ENCODE measurements at regions not wholly inside any gene's neighbourhood (a gene's known extent, or its start where the extent isn't known, plus 50 kb on each side); places are given as distances from the start of the nearest gene placed in this dataset.
"Not testable (repeated sequence)": the region's sequence is repeated elsewhere in the genome, so short reads cannot be mapped to it uniquely, and the experiment has no call there.

DNA sequence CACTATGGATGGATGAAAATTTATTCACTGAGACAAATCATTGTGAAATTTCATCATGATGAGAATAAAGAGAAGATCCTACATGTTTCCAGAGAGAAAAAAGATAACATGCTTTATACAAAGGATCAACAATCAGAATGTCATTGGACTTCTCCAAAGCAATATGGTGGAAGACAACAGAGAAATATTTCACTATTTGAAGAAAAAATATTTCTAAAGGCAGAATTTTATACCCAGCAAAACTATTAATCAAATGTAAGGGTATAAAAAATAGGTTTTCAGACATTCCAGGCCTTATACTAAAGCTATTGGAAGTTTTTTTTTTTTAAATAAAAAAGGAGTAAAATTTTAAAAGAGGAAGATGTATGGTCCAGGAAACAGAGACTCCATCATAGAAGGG is 100.6 kb upstream of the OLIG2 start:
- ATAC-seq = no peak
- Mint-ChIP-seq H3K4me1 (peaks cover 4% of the 10 kb centered on the region), H3K27ac (no peak overlapping the region), H3K36me3 (ENCODE audit: low read depth) (no peaks in the 10 kb centered on the region), H3K4me3 (no peak overlapping the region), H3K27me3 (no peaks in the 10 kb centered on the region)
- DNase-seq = no peak
- no peaks in the 10 kb centered on the region for H3K9me3 ChIP-seq (ENCODE audit: control insufficient read depth, low read length, poor library complexity, severe bottlenecking)

DNA sequence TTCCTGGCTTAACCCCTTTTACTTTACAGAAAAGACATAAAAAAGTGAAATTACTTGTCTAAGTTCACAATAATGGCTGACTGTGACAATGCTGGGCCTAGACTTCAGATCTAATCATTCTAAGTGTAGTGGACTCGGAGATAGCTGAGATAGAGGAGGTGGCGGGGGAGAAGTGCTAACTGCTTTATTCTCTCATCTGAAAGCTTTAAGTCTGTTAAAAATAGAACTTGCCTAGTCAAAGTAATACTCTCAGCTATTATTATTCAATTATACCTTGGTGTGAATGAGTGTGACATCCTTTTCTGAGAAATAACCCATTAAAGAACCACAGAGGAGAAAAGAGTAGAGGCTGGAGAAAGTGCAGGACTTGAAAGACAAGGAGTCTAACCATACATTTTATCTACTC is 96.1 kb upstream of the OLIG2 start:
- H3K4me3 Mint-ChIP-seq = peak overlapping the region; percentile 5
- peaks cover 16% of the 10 kb centered on the region for H3K4me1 Mint-ChIP-seq
- peak overlapping the region; percentile 37 for H3K27ac Mint-ChIP-seq
- no peak for DNase-seq
- H3K9me3 ChIP-seq (ENCODE audit: control insufficient read depth, low read length, poor library complexity, severe bottlenecking) = no peaks in the 10 kb centered on the region
- no peaks in the 10 kb centered on the region for H3K27me3 Mint-ChIP-seq
- ATAC-seq = no peak
- no peaks in the 10 kb centered on the region for H3K36me3 Mint-ChIP-seq (ENCODE audit: low read depth)

DNA sequence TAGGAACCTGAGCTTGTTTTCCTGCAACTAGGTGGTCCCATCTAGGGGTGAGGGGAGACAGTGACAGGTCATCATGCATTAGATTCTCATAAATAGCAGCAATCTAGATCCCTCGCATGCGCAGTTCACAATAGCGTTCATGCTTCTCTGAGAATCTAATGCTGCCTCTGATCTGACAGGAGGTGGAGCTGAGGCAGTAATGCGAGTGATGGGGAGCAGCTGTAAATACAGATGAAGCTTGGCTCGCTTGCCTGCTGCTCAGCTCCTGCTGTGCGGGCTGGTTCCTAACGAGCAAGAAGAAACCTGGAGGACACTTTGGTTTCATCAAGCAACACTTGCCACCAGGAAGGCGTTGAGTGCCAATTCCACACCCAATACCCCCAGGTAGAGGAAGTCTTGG is 95.1 kb upstream of the OLIG2 start:
- DNase-seq (no peak), ATAC-seq (no peak)
- H3K9me3 ChIP-seq (ENCODE audit: control insufficient read depth, low read length, poor library complexity, severe bottlenecking) = no peaks in the 10 kb centered on the region
- Mint-ChIP-seq H3K27ac (no peak overlapping the region), H3K4me3 (no peak overlapping the region), H3K27me3 (no peaks in the 10 kb centered on the region), H3K4me1 (peaks cover 16% of the 10 kb centered on the region), H3K36me3 (ENCODE audit: low read depth) (no peaks in the 10 kb centered on the region)

DNA sequence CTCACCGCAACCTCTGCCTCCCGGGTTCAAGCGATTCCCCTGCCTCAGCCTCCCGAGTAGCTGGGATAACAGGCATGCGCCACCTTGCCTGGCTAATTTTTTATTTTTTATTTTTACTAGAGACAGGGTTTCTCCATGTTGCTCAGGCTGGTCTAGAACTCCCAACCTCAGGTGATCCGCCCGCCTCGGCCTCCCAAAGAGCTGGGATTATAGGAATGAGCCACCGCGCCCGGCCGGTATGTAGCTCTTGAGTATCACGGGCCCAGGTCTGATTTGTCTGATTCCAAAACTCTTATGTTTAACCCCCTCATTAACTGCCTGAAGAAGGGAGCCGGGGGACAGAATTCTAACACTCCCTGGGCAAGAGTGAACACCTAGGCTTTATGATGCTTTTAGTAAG is 91.7 kb upstream of the OLIG2 start:
- peaks cover 19% of the 10 kb centered on the region for H3K4me1 Mint-ChIP-seq
- not testable (repeated sequence) for ATAC-seq; H3K9me3 ChIP-seq (ENCODE audit: control insufficient read depth, low read length, poor library complexity, severe bottlenecking); DNase-seq; H3K4me3 Mint-ChIP-seq; H3K36me3 Mint-ChIP-seq (ENCODE audit: low read depth); H3K27me3 Mint-ChIP-seq; H3K27ac Mint-ChIP-seq

DNA sequence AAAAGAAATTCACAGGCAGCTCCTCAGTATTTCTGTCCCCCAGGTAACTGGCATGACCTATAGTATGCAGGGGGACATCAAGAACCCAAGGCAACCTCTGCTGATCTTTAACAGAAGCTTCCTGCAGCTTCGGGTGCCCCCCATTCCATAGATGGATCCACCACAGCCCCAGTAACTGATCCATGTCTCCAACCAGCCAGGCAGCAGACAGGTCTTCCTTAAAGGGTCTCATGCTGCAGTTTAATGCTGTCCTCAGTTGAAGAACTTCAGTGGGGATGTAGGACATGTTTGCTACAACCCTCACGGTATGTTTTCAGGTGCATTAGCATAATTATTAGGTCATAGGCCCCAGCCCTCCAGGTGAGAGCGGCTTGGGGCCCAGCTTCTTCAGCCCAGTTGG is 90.9 kb upstream of the OLIG2 start:
- Mint-ChIP-seq H3K4me3 (no peak overlapping the region), H3K27ac (no peak overlapping the region), H3K36me3 (ENCODE audit: low read depth) (no peaks in the 10 kb centered on the region), H3K4me1 (peaks cover 14% of the 10 kb centered on the region), H3K27me3 (peaks cover 6% of the 10 kb centered on the region)
- DNase-seq (no peak), ATAC-seq (no peak)
- no peaks in the 10 kb centered on the region for H3K9me3 ChIP-seq (ENCODE audit: control insufficient read depth, low read length, poor library complexity, severe bottlenecking)

DNA sequence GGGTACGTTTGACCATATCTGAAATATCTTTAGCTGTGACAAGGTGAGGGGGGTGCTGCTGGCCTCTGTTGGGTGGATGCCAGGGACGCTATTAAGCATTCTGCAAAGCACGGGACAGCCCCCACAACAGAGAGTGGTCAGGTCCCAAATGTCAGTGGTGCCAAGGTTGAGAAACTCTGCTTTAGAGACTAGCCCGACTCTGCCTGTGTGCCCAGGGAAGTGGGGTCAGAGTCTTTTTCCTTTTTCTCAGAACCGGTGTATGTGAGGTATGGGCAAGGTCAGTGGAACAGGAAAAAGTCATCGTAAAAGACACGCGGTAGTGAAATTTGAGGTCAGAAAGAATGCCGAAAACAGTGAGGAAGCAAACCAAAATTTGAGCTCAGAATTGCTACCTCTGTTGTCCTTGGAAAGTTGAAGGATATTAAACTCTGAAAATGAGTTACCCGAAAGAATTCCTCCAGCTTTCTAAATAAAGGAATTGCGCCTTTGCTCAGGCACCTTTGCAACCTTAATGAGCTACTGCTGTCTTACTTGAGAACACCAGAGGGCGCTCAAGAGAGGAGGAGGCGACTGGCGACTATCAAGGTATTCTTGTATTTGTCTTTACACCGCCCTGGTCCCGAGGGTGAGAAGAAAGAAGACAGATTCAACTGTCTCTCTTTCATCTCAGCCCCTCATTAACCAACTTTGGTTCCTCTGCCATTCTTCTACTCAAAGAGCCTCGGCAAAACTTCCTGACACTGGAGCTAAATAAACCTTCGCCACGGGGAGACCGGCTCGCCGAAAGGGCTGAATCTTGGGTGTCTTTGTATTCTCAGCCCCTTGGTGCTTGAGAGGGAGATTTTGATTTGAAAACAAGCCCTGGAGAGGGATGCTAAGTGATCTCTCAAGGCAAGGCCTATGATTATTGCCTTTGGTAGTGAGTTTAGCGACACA is 85.4 kb upstream of the OLIG2 start:
- Mint-ChIP-seq H3K36me3 (ENCODE audit: low read depth) (no peaks in the 10 kb centered on the region), H3K27me3 (peaks cover 6% of the 10 kb centered on the region), H3K4me1 (peaks cover 3% of the 10 kb centered on the region), H3K4me3 (no peak overlapping the region), H3K27ac (no peak overlapping the region)
- ATAC-seq (peak; percentile 57), DNase-seq (peak in 1 of 3 donors; percentile 21)
- H3K9me3 ChIP-seq (ENCODE audit: control insufficient read depth, low read length, poor library complexity, severe bottlenecking) = no peaks in the 10 kb centered on the region

DNA sequence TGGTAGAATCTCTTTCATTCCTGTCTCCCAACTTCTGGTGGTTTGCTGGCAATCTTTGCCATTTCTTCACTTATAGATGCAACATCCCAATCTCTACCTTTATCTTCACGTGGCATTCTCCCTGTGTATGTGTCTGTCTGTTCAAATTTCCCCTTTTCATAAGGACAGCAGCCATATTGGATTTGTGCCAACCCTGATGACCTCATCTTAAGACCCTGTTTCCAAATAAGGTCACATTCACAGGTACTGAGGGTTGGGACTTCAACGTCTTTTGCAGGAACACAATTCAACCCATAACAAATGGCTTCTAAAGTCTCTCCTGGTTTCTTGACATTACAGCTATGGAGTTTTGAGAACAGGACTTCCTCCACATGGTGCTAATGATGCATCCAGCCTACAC is 84.5 kb upstream of the OLIG2 start:
- Mint-ChIP-seq H3K36me3 (ENCODE audit: low read depth) (no peaks in the 10 kb centered on the region), H3K4me1 (peaks cover 3% of the 10 kb centered on the region), H3K27me3 (peaks cover 6% of the 10 kb centered on the region), H3K27ac (no peak overlapping the region), H3K4me3 (no peak overlapping the region)
- DNase-seq = no peak
- no peak for ATAC-seq
- no peaks in the 10 kb centered on the region for H3K9me3 ChIP-seq (ENCODE audit: control insufficient read depth, low read length, poor library complexity, severe bottlenecking)

DNA sequence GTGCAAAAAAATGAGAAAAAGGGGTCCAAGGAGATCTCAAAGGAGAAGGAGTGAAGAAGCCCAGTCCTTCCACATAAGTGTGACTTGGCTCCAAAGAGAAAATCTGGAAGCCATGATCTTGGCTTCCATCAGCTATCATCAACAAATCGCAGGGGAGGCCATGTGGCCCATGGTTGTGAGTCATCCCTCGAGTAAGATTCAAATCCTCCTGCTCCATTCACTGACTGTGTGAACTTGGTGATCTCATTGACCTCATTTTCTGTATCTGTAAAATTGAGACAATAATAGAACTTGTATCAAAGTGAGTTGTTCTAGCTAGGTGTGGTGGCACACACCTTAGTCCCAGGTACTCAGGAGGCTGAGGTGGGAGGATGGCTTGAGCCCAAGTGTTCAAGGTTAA is 79.1 kb upstream of the OLIG2 start:
- H3K9me3 ChIP-seq (ENCODE audit: control insufficient read depth, low read length, poor library complexity, severe bottlenecking) = no peaks in the 10 kb centered on the region
- no peaks in the 10 kb centered on the region for H3K4me1 Mint-ChIP-seq
- peaks cover 12% of the 10 kb centered on the region for H3K27me3 Mint-ChIP-seq
- no peak overlapping the region for H3K4me3 Mint-ChIP-seq
- DNase-seq (no peak), ATAC-seq (no peak)
- H3K27ac Mint-ChIP-seq = no peak overlapping the region
- no peaks in the 10 kb centered on the region for H3K36me3 Mint-ChIP-seq (ENCODE audit: low read depth)

DNA sequence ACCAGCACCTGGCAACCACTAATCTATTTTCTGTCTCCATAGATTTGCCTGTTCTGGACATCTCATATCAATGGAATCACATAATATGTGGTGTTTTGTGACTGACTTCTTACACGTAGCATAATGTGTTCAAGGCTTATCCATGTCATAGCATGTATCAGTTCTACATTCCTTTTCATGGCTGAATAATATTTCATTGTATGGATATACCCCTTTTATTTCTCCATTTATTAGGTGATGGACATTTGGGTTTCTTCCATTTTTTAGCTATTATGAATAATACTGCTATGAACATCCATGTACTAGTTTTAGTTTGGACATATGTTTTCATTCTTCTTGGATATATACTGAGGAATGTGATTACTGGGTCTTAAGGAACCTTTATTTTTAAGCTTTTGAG is 78.0 kb upstream of the OLIG2 start:
- no peaks in the 10 kb centered on the region for H3K4me1 Mint-ChIP-seq
- no peak overlapping the region for H3K4me3 Mint-ChIP-seq
- no peak overlapping the region for H3K27ac Mint-ChIP-seq
- peaks cover 23% of the 10 kb centered on the region for H3K27me3 Mint-ChIP-seq
- no peaks in the 10 kb centered on the region for H3K9me3 ChIP-seq (ENCODE audit: control insufficient read depth, low read length, poor library complexity, severe bottlenecking)
- peaks cover 2% of the 10 kb centered on the region for H3K36me3 Mint-ChIP-seq (ENCODE audit: low read depth)
- DNase-seq (no peak), ATAC-seq (no peak)

DNA sequence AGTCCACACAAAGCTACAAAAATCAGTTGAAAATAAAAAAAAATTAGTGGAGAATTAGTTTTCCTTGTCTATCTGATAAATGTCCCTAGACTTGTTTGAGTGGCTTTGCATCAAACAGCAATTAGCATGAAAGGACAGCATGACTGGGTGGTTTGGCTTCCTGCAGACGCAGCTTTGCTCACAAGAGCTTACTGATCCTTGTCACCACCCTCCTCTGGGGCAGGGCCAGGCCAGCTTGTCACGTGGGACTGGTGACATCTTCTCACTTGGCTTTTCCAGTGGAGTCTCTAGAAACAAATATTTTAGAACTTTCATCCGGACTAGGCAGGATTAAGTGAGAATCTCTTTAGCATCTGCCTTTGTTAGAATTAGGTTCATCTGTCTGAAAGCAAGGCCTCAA is 76.0 kb upstream of the OLIG2 start:
- H3K9me3 ChIP-seq (ENCODE audit: control insufficient read depth, low read length, poor library complexity, severe bottlenecking) = no peaks in the 10 kb centered on the region
- Mint-ChIP-seq H3K4me1 (no peaks in the 10 kb centered on the region), H3K27me3 (peaks cover 41% of the 10 kb centered on the region), H3K27ac (no peak overlapping the region), H3K4me3 (no peak overlapping the region), H3K36me3 (ENCODE audit: low read depth) (peaks cover 2% of the 10 kb centered on the region)
- ATAC-seq = no peak
- DNase-seq = no peak

DNA sequence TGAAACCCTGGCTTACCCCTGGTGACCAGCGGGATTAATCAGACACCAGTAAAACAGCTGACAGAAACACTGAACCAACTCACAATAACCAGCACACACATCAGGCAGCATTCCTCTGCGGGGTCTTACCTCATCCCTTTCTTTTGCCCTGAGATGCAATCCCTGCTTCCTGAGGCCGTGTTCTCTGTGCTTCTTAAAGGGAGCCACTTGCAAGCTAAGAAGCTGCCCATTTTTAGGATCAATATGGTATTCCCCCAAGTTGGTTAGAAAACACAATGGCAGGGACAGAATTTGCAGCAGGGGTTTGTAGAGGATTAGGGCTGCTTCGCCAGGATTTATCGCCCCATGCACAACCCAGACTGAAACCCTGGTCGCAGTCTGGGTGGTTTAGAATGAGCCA is 74.7 kb upstream of the OLIG2 start:
- Mint-ChIP-seq H3K27ac (no peak overlapping the region), H3K4me3 (no peak overlapping the region), H3K4me1 (peaks cover 2% of the 10 kb centered on the region), H3K27me3 (peaks cover 54% of the 10 kb centered on the region), H3K36me3 (ENCODE audit: low read depth) (peaks cover 3% of the 10 kb centered on the region)
- ATAC-seq (no peak), DNase-seq (no peak)
- no peaks in the 10 kb centered on the region for H3K9me3 ChIP-seq (ENCODE audit: control insufficient read depth, low read length, poor library complexity, severe bottlenecking)

DNA sequence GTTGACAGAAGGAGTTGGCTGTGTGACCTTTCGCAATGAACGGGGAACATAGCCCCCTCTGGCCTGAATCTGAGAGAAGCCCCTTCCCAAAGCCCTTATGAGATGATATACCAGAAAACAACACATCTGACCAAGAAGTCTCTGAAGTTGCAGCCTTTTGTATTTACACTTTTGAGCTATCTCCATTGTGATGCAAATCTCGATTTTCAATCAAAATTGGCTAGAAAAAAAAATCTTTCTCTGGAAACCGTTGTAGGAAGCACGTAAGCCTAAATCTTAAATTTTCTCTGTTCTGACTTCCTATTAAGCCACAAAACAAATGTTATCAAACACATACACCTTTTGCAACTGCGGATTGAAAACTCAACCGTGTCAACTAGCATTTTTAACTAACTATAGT is 71.4 kb upstream of the OLIG2 start:
- no peak overlapping the region for H3K4me3 Mint-ChIP-seq

DNA sequence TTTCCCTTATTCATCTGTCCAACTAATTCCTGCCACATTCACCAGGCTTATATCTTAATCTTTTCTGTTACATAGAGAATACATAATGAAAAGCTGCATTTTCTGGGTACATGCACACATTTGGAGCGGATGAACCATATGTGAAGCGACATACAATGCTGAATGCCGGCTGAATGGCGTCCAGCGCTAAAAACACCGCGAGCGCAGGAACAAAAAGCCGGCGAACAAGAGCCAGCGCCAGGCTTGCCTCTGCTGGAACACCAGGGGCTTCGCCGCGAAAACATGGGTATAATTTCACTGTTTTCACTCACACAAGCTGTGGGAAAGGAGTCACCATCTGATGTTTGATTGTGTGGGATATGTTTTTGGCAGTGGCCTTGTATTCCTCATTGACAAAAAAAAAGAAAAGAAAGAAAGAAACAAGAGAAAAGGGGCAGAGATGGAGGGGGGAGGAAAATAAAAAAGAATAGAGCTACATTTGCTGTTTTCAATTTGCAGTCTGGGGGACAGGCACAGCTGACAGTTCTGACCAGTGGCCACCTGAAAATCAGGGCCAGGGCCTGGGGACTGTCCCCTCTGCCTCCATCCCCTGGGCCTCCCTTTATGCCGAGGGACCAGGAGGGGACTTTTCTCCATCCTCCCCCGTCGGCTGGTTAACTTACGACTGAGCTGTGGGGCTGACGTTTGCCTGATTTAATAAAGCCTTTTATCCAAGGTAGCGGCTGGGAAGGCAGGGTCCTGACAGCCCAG is 70.2 kb upstream of the OLIG2 start:
- DNase-seq (no peak), ATAC-seq (no peak)
- H3K4me1 Mint-ChIP-seq = peaks cover 2% of the 10 kb centered on the region
- H3K27me3 Mint-ChIP-seq = peaks cover 87% of the 10 kb centered on the region
- no peaks in the 10 kb centered on the region for H3K9me3 ChIP-seq (ENCODE audit: control insufficient read depth, low read length, poor library complexity, severe bottlenecking)
- peaks cover 3% of the 10 kb centered on the region for H3K36me3 Mint-ChIP-seq (ENCODE audit: low read depth)
- no peak overlapping the region for H3K4me3 Mint-ChIP-seq
- H3K27ac Mint-ChIP-seq = no peak overlapping the region

More for the DNA sequence above, 71.4 kb upstream of the OLIG2 start:
- H3K36me3 Mint-ChIP-seq (ENCODE audit: low read depth) = peaks cover 3% of the 10 kb centered on the region
- peaks cover 2% of the 10 kb centered on the region for H3K4me1 Mint-ChIP-seq
- DNase-seq (no peak), ATAC-seq (no peak)
- no peaks in the 10 kb centered on the region for H3K9me3 ChIP-seq (ENCODE audit: control insufficient read depth, low read length, poor library complexity, severe bottlenecking)
- H3K27me3 Mint-ChIP-seq = peaks cover 78% of the 10 kb centered on the region
- no peak overlapping the region for H3K27ac Mint-ChIP-seq
